B cell (primary cell): ENCODE measurements at regions not wholly inside any gene's neighbourhood (a gene's known extent, or its start where the extent isn't known, plus 50 kb on each side); places are given as distances from the start of the nearest gene placed in this dataset.

ENCODE experiments used
- ATAC-seq: fragments of 200-7000 bp; cut with Tn5 transposase; one replicate; pipeline ENCODE4 v1.10.0; 2021; ENCODE audit warnings: low read depth, mild to moderate bottlenecking, moderate number of reproducible peaks, moderate library complexity
- CTCF ChIA-PET: fragments of 350-600 bp; sonication (Branson Sonifier 250); formaldehyde crosslinking; loops from one replicate; lab custom pipeline; 2021; ENCODE audit warnings: antibody characterized with exemption, inconsistent platforms; lab: Charles Lee
- POLR2A ChIA-PET: fragments of 350-600 bp; sonication (Branson Sonifier 250); formaldehyde crosslinking; loops from one replicate; lab custom pipeline; 2021; ENCODE audit warnings: antibody characterized with exemption; lab: Charles Lee
- DNase-seq: peaks from one replicate; pipeline ENCODE4 v3.0.0; 2013
- H2AFZ ChIP-seq: 2 replicates; pipeline ENCODE4 v1.6.1; 2012; ENCODE audit warnings: mild to moderate bottlenecking, low read depth, low read length; ENCODE audit not compliant: insufficient read depth, poor library complexity, severe bottlenecking
- H3K27ac ChIP-seq, 2 donors: 1 replicate in 1 of 2; 2 replicates in 1 of 2; pipeline ENCODE4 v1.5.1; 2012 to 2013; ENCODE audit warnings: low read length in 2 of 2, mild to moderate bottlenecking in 2 of 2, moderate library complexity in 1 of 2
- H3K27me3 ChIP-seq, 4 experiments: fragments of 200-600 bp in 1 of 4; sonication (generic) in 1 of 4; replicated peaks in 1 of 4; 1 replicate in 2 of 4; 2 replicates in 2 of 4; pipeline versions ENCODE4 v1.6.1 to v1.7.0; 2013 to 2016; ENCODE audit warnings: low read length in 3 of 4, mild to moderate bottlenecking in 2 of 4, mixed read lengths in 1 of 4, moderate library complexity in 1 of 4; ENCODE audit not compliant: insufficient read depth in 4 of 4, control insufficient read depth in 3 of 4; ENCODE audit errors: control extremely low read depth in 1 of 4
- H3K36me3 ChIP-seq, 2 experiments: replicated peaks in 1 of 2; 1 replicate in 1 of 2; 2 replicates in 1 of 2; pipeline versions ENCODE4 v1.6.1 to v1.7.1; 2013; ENCODE audit warnings: low read length in 1 of 2; ENCODE audit not compliant: insufficient read depth in 2 of 2, control insufficient read depth in 1 of 2; ENCODE audit errors: control extremely low read depth in 1 of 2, extremely low read depth in 1 of 2
- H3K4me1 ChIP-seq, 2 donors: fragments of 200-600 bp in 1 of 2; sonication (generic) in 1 of 2; 1 replicate in 1 of 2; 2 replicates in 1 of 2; pipeline versions ENCODE4 v1.5.1 to v1.6.1; 2013 to 2017; ENCODE audit warnings: low read length in 2 of 2; ENCODE audit not compliant: control insufficient read depth in 2 of 2, insufficient read depth in 2 of 2
- H3K4me2 ChIP-seq: replicated peaks from 2 replicates; pipeline ENCODE3; 2012; ENCODE audit warnings: mild to moderate bottlenecking, low read depth, low read length; ENCODE audit not compliant: poor library complexity, severe bottlenecking
- H3K4me3 ChIP-seq, 5 experiments: fragments of 200-600 bp in 1 of 5; sonication (generic) in 1 of 5; 1 replicate in 3 of 5; 2 replicates in 2 of 5; pipeline versions ENCODE4 v1.5.1 to v1.7.0; 2011 to 2016; ENCODE audit warnings: low read length in 4 of 5, mild to moderate bottlenecking in 4 of 5, low read depth in 2 of 5, control low read depth in 1 of 5, moderate library complexity in 1 of 5; ENCODE audit not compliant: insufficient read depth in 1 of 5; ENCODE audit errors: control extremely low read depth in 1 of 5, extremely low read depth in 1 of 5
- H3K79me2 ChIP-seq: fragments of 200-600 bp; sonication (generic); one replicate; pipeline ENCODE4 v1.6.0; 2016; ENCODE audit warnings: low read length; ENCODE audit not compliant: control insufficient read depth, insufficient read depth
- H3K9ac ChIP-seq: fragments of 200-600 bp; sonication (generic); 2 replicates; pipeline ENCODE4 v1.6.1; 2017; ENCODE audit warnings: mild to moderate bottlenecking, low read length, moderate library complexity
- H3K9me3 ChIP-seq, 3 donors: one replicate each; pipeline versions ENCODE4 v1.6.1 to v1.7.1; 2013; ENCODE audit warnings: low read length in 2 of 3; ENCODE audit not compliant: control insufficient read depth in 2 of 3, insufficient read depth in 1 of 3; ENCODE audit errors: control extremely low read depth in 1 of 3
- H4K20me1 ChIP-seq: 2 replicates; pipeline ENCODE4 v1.6.0; 2012; ENCODE audit warnings: mild to moderate bottlenecking, low read length; ENCODE audit not compliant: insufficient read depth, control insufficient read depth, poor library complexity, severe bottlenecking
- H3K27ac Mint-ChIP-seq: one replicate; pipeline ENCODE4 v1.8.0; 2021; ENCODE audit warnings: mixed read lengths
- H3K27me3 Mint-ChIP-seq: one replicate; pipeline ENCODE4 v1.8.0; 2021; ENCODE audit warnings: mixed read lengths
- H3K4me1 Mint-ChIP-seq: one replicate; pipeline ENCODE4 v1.8.0; 2021; ENCODE audit warnings: mixed read lengths
- H3K4me3 Mint-ChIP-seq: one replicate; pipeline ENCODE4 v1.8.0; 2021; ENCODE audit warnings: mixed read lengths
- H3K9me3 Mint-ChIP-seq: one replicate; pipeline ENCODE4 v1.8.0; 2022; ENCODE audit warnings: mixed read lengths; ENCODE audit not compliant: insufficient read depth
- CTCF ChIP-seq: fragments of 200-600 bp; IDR thresholded peaks from one replicate; pipeline ENCODE4 v1.8.0; 2022; ENCODE audit warnings: antibody characterized with exemption, mild to moderate bottlenecking
- EZH2 ChIP-seq: IDR thresholded peaks from 2 replicates; pipeline ENCODE4 v1.6.1; 2012; ENCODE audit warnings: borderline replicate concordance, low read depth, mild to moderate bottlenecking, moderate library complexity, low read length; ENCODE audit not compliant: insufficient read depth, poor library complexity, severe bottlenecking
- WGBS: methylation state at CpG from one replicate; pipeline ENCODE4 v1.1.5; 2013; ENCODE audit warnings: missing lambda C conversion rate; ENCODE audit not compliant: insufficient coverage; 5-methylcytosine and 5-hydroxymethylcytosine counted together
- intact Hi-C: fragments of 100-400 bp; cut with micrococcal nuclease; formaldehyde crosslinking; loops from one replicate; pipeline ENCODE4 v1.10.0; 2022

GRCh38 chr19:56894626-56895025 lies 54.1 kb upstream of the PEG3 start:
- no peak overlapping the region for H3K4me2 ChIP-seq
- 60% methylated on average over 1 of the region's 9 CpGs for WGBS
- intact Hi-C loops = no loop called here
- no peak overlapping the region for H2AFZ ChIP-seq
- no peak overlapping the region for H3K27ac ChIP-seq
- ATAC-seq (no peak), DNase-seq (no peak)
- H3K36me3 ChIP-seq = no peaks in the 10 kb centered on the region
- H3K9me3 Mint-ChIP-seq = peaks cover 12% of the 10 kb centered on the region
- H4K20me1 ChIP-seq = no peaks in the 10 kb centered on the region
- TF ChIP-seq CTCF = no peak
- TF ChIP-seq EZH2 = no peak
- peaks cover 0 to 44% (median 0%) of the 10 kb centered on the region in 3 donors for H3K9me3 ChIP-seq
- H3K4me1 ChIP-seq = no peaks in the 10 kb centered on the region
- no peak overlapping the region for H3K4me3 Mint-ChIP-seq
- no peaks in the 10 kb centered on the region for H3K4me1 Mint-ChIP-seq
- no peaks in the 10 kb centered on the region for H3K27me3 Mint-ChIP-seq
- H3K79me2 ChIP-seq = no peaks in the 10 kb centered on the region
- no peak overlapping the region for H3K4me3 ChIP-seq
- ChIA-PET CTCF (no interaction called here), POLR2A (no interaction called here)
- no peak overlapping the region for H3K27ac Mint-ChIP-seq
- no peak overlapping the region for H3K9ac ChIP-seq
- no peaks in the 10 kb centered on the region for H3K27me3 ChIP-seq

GRCh38 chr19:56896095-56896494 lies 55.6 kb upstream of the PEG3 start:
- Histone ChIP-seq H3K79me2 (no peaks in the 10 kb centered on the region), H2AFZ (no peak overlapping the region), H3K9me3 (peaks cover 0 to 57% (median 0%) of the 10 kb centered on the region in 3 donors), H3K9ac (no peak overlapping the region), H3K4me3 (no peak overlapping the region), H3K27ac (no peak overlapping the region), H3K36me3 (no peaks in the 10 kb centered on the region), H3K27me3 (no peaks in the 10 kb centered on the region), H4K20me1 (no peaks in the 10 kb centered on the region), H3K4me1 (no peaks in the 10 kb centered on the region), H3K4me2 (no peak overlapping the region)
- intact Hi-C loops = no loop called here
- no peak overlapping the region for H3K4me3 Mint-ChIP-seq
- H3K4me1 Mint-ChIP-seq = no peaks in the 10 kb centered on the region
- H3K9me3 Mint-ChIP-seq = peaks cover 7% of the 10 kb centered on the region
- WGBS = 100% methylated on average over 3 of the region's 3 CpGs
- ChIA-PET CTCF (no interaction called here), POLR2A (no interaction called here)
- no peak overlapping the region for H3K27ac Mint-ChIP-seq
- no peaks in the 10 kb centered on the region for H3K27me3 Mint-ChIP-seq
- TF ChIP-seq CTCF (no peak), EZH2 (no peak)
- no peak for DNase-seq
- ATAC-seq = no peak
